Upper lobe of right lung (tissue), 1 donor: ENCODE measurements at regions not wholly inside any gene's neighbourhood (a gene's known extent, or its start where the extent isn't known, plus 50 kb on each side); places are given as distances from the start of the nearest gene placed in this dataset.

Experiments used
- ATAC-seq: fragments of 200-7000 bp; cut with Tn5 transposase; one replicate; pipeline ENCODE4 v1.9.1; 2020; ENCODE audit warnings: mild to moderate bottlenecking, moderate library complexity
- DNase-seq: peaks from one replicate; pipeline ENCODE4 v3.0.0-alpha.2; 2020
- H3K27ac ChIP-seq: fragments of 200-600 bp; one replicate; pipeline ENCODE4 v1.8.0; 2022
- H3K27me3 ChIP-seq: fragments of 200-600 bp; one replicate; pipeline ENCODE4 v1.8.0; 2022; ENCODE audit warnings: mild to moderate bottlenecking
- H3K36me3 ChIP-seq: fragments of 200-600 bp; one replicate; pipeline ENCODE4 v1.8.0; 2022
- H3K4me1 ChIP-seq: fragments of 200-600 bp; one replicate; pipeline ENCODE4 v1.8.0; 2022
- H3K4me3 ChIP-seq: fragments of 200-600 bp; one replicate; pipeline ENCODE4 v1.8.0; 2022; ENCODE audit warnings: mild to moderate bottlenecking
- H3K9me3 ChIP-seq: fragments of 200-600 bp; one replicate; pipeline ENCODE4 v1.8.0; 2022
- intact Hi-C: fragments of 100-400 bp; cut with DNase I; formaldehyde crosslinking; loops from one replicate; pipeline ENCODE4 v1.11.0; 2022
- TF ChIP-seq, protein P1 (sequence below): fragments of 200-600 bp; IDR thresholded peaks from one replicate; pipeline ENCODE4 v1.8.0; 2022; ENCODE audit warnings: antibody characterized with exemption
- donor health status: DM: no; HTN: yes; CAD: no; lungs with severe emphysema.

DNA sequence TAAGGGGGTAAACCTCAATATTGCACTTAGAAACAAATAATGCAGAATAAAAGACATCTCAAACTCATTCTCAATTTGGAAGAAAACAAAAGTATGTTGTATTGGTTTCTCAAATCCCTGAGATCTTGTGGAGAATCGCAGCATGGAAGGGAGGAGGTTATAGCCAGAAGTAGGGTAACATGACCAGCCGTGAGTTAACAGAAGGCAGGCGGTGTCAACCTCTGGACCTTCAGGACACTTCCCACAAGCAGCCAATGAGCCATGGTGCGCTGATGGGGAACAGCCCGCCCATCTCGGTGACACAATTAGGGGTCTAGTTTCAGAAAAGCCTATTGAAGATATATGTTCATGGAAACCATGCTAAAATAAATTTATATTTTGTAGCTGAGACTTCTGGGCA lies 98.4 kb downstream of the ALDH8A1 start:
- ATAC-seq, result no peak
- intact Hi-C loops, result no loop called here
- Histone ChIP-seq H3K4me1 (no peaks in the 10 kb centered on the region), H3K27me3 (no peaks in the 10 kb centered on the region), H3K36me3 (no peaks in the 10 kb centered on the region), H3K27ac (no peak overlapping the region), H3K9me3 (no peaks in the 10 kb centered on the region), H3K4me3 (no peak overlapping the region)
- no peak for DNase-seq
- TF ChIP-seq, protein P1, sequence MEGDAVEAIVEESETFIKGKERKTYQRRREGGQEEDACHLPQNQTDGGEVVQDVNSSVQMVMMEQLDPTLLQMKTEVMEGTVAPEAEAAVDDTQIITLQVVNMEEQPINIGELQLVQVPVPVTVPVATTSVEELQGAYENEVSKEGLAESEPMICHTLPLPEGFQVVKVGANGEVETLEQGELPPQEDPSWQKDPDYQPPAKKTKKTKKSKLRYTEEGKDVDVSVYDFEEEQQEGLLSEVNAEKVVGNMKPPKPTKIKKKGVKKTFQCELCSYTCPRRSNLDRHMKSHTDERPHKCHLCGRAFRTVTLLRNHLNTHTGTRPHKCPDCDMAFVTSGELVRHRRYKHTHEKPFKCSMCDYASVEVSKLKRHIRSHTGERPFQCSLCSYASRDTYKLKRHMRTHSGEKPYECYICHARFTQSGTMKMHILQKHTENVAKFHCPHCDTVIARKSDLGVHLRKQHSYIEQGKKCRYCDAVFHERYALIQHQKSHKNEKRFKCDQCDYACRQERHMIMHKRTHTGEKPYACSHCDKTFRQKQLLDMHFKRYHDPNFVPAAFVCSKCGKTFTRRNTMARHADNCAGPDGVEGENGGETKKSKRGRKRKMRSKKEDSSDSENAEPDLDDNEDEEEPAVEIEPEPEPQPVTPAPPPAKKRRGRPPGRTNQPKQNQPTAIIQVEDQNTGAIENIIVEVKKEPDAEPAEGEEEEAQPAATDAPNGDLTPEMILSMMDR, result no peak

DNA sequence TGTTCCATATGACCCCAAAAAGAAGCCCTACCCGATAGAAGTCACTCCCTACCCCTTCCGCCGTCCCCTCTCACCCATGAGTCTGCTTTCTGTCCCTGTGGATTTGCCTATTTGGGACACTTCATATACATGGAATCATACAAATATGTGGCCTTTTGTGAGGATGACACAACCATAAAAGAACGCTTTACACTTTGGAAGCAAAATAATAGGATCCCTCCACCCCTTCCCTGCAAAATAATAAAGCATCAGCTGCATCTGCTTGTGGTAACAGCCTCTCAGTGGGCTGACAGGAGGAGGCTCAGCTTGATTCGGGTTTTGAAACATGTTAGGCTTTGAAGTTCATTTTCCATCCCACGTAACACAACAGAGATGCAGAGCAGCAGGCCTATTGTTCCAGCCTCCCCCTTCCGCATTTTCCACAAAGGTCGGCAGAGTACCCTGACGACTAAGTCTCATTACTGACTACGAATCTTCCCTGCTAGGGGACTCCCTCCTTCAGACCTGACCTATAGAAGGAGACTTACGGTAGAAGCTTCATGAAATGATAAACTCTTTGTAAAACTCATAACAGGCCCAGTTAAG lies 99.1 kb downstream of the ALDH8A1 start:
- ATAC-seq (no peak), DNase-seq (no peak)
- TF ChIP-seq, protein P1, result no peak
- H3K4me3 ChIP-seq, result no peak overlapping the region
- no peaks in the 10 kb centered on the region for H3K36me3 ChIP-seq
- no peaks in the 10 kb centered on the region for H3K9me3 ChIP-seq
- no peaks in the 10 kb centered on the region for H3K4me1 ChIP-seq
- no peak overlapping the region for H3K27ac ChIP-seq
- intact Hi-C loops, result no loop called here
- no peaks in the 10 kb centered on the region for H3K27me3 ChIP-seq

DNA sequence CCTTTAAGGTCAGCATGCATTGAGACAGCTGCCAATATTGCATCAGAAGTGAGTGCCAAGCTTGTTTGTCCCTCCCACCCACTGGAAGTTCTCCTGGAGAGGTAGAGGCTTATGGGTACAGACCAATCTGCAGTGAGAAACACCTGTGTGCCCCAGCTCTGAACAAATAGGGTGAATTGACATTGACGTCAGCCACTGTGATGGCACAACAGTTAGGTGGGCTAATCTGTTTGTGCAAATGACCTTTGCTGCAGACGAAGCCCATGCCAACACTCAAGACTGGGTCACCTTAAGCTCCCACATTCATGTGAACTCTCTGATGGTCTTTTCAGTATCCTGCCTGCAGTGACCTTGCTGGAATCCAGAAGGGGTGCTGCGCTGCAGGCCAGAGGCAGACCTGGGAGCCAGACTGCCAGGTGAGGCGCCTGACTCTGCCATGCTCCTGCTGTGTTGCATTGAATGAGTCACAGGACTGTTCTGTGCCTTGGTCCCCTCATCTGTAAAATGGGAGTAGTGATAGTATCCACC lies 99.9 kb downstream of the ALDH8A1 start:
- TF ChIP-seq, protein P1, result no peak
- no peak for ATAC-seq
- Histone ChIP-seq H3K4me3 (no peak overlapping the region), H3K4me1 (no peaks in the 10 kb centered on the region), H3K9me3 (no peaks in the 10 kb centered on the region), H3K27ac (no peak overlapping the region), H3K36me3 (no peaks in the 10 kb centered on the region), H3K27me3 (no peaks in the 10 kb centered on the region)
- no peak for DNase-seq
- intact Hi-C loops, result no loop called here

DNA sequence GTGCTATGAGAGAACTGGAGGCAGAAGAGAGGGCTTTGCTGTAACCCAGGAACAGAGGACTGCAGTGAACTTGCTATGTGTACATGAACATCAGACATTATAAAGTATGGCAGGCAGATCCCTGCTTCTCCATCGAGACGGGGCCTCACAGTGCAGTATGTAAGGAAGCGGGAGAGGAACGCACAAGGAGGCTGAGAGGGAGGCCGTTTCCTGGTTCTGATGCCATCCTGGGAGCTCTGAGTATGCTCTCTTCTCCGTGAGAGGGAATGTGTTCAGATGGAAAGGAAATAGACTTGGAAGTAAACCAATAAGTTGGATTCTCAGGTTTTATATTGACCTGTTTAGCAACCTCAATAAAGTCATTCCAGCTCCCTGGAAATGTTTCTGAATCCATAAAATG lies 101.8 kb downstream of the ALDH8A1 start:
- Histone ChIP-seq H3K36me3 (no peaks in the 10 kb centered on the region), H3K4me3 (no peak overlapping the region), H3K27me3 (no peaks in the 10 kb centered on the region), H3K27ac (no peak overlapping the region), H3K9me3 (no peaks in the 10 kb centered on the region), H3K4me1 (no peaks in the 10 kb centered on the region)
- intact Hi-C loops, result no loop called here
- TF ChIP-seq, protein P1, result no peak
- ATAC-seq (no peak), DNase-seq (no peak)

DNA sequence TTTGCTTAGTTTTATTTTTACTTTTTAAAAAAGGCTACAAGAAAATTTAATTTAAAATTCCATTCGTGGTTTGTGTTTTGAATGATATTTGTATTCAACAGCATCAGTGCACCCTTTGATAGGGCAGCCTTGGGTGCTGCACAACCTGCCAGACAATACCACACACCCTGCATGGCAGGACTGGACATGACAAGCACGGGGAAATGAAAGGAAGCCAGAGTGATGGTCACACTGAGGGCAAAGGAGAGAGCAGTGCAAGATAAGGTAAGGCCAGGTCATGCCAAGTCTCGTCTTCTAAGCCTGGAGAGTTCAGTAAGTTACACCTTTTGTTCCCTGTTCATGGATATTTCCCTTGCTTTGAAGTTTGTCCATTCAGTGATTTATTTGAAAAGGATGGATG lies 103.0 kb downstream of the ALDH8A1 start:
- DNase-seq, result no peak
- no peaks in the 10 kb centered on the region for H3K36me3 ChIP-seq
- TF ChIP-seq, protein P1, result no peak
- H3K27ac ChIP-seq, result no peak overlapping the region
- no peak for ATAC-seq
- H3K4me1 ChIP-seq, result no peaks in the 10 kb centered on the region
- no peaks in the 10 kb centered on the region for H3K27me3 ChIP-seq
- H3K4me3 ChIP-seq, result no peak overlapping the region
- H3K9me3 ChIP-seq, result no peaks in the 10 kb centered on the region
- intact Hi-C loops, result no loop called here

DNA sequence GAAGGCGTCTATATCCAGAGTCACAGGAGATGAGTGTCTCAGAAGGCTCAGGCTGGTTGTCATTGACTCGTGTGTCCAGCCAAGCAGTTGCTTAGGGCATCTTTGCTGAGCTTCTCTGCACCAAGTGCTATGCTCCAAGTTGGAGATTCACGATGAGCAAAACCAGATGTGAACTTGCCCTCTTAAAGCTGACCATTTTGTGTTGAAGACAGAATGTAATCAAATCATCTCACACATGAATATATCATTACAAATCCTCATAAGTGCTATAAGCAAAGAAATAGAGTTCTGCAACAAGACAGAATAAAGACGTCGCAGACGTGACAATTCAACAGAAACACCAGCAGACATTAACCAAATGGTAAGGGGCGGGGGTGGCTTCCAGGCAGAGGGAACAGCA lies 103.9 kb downstream of the ALDH8A1 start:
- H3K9me3 ChIP-seq, result no peaks in the 10 kb centered on the region
- TF ChIP-seq, protein P1, result no peak

More for the DNA sequence above, 103.9 kb downstream of the ALDH8A1 start:
- Histone ChIP-seq H3K4me3 (no peak overlapping the region), H3K27ac (no peak overlapping the region), H3K27me3 (no peaks in the 10 kb centered on the region), H3K36me3 (no peaks in the 10 kb centered on the region), H3K4me1 (no peaks in the 10 kb centered on the region)
- DNase-seq (no peak), ATAC-seq (no peak)
- intact Hi-C loops, result no loop called here
